ENCODE measurements at regions not wholly inside any gene's neighbourhood (a gene's known extent, or its start where the extent isn't known, plus 50 kb on each side); places are given as distances from the start of the nearest gene placed in this dataset.

GRCh38 chr3:34859746-34860145 is 779.6 kb upstream of the ARPP21 start:
- TF ChIP-seq POLR2AphosphoS5 (IDR thresholded peaks at IDR 0.05; ENCODE audit: low read depth), result no peak
- no peak for TF ChIP-seq CTCF (conservative IDR thresholded peaks at IDR 0.05; ENCODE audit: low read depth in 2 of 2)
- no peak for TF ChIP-seq EZH2phosphoT487 (IDR thresholded peaks at IDR 0.05; ENCODE audit: unreplicated experiment)
- no peak for TF ChIP-seq REST (IDR thresholded peaks at IDR 0.05; ENCODE audit: unreplicated experiment)
- no peak for TF ChIP-seq EZH2 (IDR thresholded peaks at IDR 0.05; ENCODE audit: low read depth, unreplicated experiment)
- TF ChIP-seq CREB1 (CRISPR knock-in tag; IDR thresholded peaks at IDR 0.05; ENCODE audit: low read depth), result no peak
- TF ChIP-seq, protein P1, sequence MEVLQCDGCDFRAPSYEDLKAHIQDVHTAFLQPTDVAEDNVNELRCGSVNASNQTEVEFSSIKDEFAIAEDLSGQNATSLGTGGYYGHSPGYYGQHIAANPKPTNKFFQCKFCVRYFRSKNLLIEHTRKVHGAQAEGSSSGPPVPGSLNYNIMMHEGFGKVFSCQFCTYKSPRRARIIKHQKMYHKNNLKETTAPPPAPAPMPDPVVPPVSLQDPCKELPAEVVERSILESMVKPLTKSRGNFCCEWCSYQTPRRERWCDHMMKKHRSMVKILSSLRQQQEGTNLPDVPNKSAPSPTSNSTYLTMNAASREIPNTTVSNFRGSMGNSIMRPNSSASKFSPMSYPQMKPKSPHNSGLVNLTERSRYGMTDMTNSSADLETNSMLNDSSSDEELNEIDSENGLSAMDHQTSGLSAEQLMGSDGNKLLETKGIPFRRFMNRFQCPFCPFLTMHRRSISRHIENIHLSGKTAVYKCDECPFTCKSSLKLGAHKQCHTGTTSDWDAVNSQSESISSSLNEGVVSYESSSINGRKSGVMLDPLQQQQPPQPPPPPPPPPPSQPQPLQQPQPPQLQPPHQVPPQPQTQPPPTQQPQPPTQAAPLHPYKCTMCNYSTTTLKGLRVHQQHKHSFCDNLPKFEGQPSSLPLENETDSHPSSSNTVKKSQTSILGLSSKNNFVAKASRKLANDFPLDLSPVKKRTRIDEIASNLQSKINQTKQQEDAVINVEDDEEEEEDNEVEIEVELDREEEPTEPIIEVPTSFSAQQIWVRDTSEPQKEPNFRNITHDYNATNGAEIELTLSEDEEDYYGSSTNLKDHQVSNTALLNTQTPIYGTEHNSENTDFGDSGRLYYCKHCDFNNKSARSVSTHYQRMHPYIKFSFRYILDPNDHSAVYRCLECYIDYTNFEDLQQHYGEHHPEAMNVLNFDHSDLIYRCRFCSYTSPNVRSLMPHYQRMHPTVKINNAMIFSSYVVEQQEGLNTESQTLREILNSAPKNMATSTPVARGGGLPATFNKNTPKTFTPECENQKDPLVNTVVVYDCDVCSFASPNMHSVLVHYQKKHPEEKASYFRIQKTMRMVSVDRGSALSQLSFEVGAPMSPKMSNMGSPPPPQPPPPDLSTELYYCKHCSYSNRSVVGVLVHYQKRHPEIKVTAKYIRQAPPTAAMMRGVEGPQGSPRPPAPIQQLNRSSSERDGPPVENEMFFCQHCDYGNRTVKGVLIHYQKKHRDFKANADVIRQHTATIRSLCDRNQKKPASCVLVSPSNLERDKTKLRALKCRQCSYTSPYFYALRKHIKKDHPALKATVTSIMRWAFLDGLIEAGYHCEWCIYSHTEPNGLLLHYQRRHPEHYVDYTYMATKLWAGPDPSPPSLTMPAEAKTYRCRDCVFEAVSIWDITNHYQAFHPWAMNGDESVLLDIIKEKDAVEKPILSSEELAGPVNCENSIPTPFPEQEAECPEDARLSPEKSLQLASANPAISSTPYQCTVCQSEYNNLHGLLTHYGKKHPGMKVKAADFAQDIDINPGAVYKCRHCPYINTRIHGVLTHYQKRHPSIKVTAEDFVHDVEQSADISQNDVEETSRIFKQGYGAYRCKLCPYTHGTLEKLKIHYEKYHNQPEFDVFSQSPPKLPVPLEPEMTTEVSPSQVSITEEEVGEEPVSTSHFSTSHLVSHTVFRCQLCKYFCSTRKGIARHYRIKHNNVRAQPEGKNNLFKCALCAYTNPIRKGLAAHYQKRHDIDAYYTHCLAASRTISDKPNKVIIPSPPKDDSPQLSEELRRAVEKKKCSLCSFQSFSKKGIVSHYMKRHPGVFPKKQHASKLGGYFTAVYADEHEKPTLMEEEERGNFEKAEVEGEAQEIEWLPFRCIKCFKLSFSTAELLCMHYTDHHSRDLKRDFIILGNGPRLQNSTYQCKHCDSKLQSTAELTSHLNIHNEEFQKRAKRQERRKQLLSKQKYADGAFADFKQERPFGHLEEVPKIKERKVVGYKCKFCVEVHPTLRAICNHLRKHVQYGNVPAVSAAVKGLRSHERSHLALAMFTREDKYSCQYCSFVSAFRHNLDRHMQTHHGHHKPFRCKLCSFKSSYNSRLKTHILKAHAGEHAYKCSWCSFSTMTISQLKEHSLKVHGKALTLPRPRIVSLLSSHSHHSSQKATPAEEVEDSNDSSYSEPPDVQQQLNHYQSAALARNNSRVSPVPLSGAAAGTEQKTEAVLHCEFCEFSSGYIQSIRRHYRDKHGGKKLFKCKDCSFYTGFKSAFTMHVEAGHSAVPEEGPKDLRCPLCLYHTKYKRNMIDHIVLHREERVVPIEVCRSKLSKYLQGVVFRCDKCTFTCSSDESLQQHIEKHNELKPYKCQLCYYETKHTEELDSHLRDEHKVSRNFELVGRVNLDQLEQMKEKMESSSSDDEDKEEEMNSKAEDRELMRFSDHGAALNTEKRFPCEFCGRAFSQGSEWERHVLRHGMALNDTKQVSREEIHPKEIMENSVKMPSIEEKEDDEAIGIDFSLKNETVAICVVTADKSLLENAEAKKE (CRISPR knock-in tag; IDR thresholded peaks at IDR 0.05), result no peak

Measured in GM23338 (cell line).